HCT116 (cell line): ENCODE measurements at regions not wholly inside any gene's neighbourhood (a gene's known extent, or its start where the extent isn't known, plus 50 kb on each side); places are given as distances from the start of the nearest gene placed in this dataset.

Source experiments
- CEBPB ChIP-seq: IDR thresholded peaks from 2 replicates; pipeline ENCODE4 v1.6.1; 2012; ENCODE audit warnings: low read depth
- TF ChIP-seq, protein P1 (sequence below): IDR thresholded peaks from 2 replicates; pipeline ENCODE4 v1.6.1; 2012; ENCODE audit warnings: low read depth
- TF ChIP-seq, protein P2 (sequence below), 3 experiments: fragments of 200-600 bp in 1 of 3; sonication (generic) in 1 of 3; IDR thresholded peaks in 2 of 3; conservative IDR thresholded peaks in 1 of 3; 2 replicates each; pipeline ENCODE4 v1.5.1; 2012 to 2017; ENCODE audit warnings: low read depth in 2 of 3, low read length in 2 of 3, antibody characterized with exemption in 1 of 3, borderline replicate concordance in 1 of 3, control low read depth in 1 of 3, mild to moderate bottlenecking in 1 of 3, mixed read lengths in 1 of 3, mixed run types in 1 of 3, moderate library complexity in 1 of 3; ENCODE audit not compliant: insufficient read depth in 1 of 3

DNA sequence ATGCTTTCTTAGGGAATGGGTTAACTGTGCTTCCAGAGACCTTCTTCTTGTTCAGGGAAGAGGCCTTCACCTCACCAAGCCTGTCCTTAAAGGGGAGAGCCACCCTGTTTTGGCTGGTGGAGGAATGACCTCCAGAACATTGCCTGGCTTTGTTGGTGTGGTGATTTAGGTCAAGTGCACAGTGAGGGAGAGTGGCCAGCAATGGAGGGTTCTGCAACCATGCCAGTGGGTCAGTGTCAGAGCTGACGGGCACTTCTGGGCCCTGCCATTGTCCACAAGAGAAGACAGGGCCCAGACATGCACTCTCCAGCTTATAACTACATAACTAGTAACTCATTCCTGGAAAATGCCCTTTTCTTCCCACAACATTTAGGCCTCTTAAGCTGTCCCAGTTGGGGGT lies 238.5 kb upstream of the AKR1E2 start:
- no peak for TF ChIP-seq CEBPB
- TF ChIP-seq, protein P1, sequence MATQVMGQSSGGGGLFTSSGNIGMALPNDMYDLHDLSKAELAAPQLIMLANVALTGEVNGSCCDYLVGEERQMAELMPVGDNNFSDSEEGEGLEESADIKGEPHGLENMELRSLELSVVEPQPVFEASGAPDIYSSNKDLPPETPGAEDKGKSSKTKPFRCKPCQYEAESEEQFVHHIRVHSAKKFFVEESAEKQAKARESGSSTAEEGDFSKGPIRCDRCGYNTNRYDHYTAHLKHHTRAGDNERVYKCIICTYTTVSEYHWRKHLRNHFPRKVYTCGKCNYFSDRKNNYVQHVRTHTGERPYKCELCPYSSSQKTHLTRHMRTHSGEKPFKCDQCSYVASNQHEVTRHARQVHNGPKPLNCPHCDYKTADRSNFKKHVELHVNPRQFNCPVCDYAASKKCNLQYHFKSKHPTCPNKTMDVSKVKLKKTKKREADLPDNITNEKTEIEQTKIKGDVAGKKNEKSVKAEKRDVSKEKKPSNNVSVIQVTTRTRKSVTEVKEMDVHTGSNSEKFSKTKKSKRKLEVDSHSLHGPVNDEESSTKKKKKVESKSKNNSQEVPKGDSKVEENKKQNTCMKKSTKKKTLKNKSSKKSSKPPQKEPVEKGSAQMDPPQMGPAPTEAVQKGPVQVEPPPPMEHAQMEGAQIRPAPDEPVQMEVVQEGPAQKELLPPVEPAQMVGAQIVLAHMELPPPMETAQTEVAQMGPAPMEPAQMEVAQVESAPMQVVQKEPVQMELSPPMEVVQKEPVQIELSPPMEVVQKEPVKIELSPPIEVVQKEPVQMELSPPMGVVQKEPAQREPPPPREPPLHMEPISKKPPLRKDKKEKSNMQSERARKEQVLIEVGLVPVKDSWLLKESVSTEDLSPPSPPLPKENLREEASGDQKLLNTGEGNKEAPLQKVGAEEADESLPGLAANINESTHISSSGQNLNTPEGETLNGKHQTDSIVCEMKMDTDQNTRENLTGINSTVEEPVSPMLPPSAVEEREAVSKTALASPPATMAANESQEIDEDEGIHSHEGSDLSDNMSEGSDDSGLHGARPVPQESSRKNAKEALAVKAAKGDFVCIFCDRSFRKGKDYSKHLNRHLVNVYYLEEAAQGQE = no peak
- TF ChIP-seq, protein P2, sequence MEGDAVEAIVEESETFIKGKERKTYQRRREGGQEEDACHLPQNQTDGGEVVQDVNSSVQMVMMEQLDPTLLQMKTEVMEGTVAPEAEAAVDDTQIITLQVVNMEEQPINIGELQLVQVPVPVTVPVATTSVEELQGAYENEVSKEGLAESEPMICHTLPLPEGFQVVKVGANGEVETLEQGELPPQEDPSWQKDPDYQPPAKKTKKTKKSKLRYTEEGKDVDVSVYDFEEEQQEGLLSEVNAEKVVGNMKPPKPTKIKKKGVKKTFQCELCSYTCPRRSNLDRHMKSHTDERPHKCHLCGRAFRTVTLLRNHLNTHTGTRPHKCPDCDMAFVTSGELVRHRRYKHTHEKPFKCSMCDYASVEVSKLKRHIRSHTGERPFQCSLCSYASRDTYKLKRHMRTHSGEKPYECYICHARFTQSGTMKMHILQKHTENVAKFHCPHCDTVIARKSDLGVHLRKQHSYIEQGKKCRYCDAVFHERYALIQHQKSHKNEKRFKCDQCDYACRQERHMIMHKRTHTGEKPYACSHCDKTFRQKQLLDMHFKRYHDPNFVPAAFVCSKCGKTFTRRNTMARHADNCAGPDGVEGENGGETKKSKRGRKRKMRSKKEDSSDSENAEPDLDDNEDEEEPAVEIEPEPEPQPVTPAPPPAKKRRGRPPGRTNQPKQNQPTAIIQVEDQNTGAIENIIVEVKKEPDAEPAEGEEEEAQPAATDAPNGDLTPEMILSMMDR (IDR thresholded peaks at IDR 0.05 in 2 of 3, conservative IDR thresholded peaks at IDR 0.05 in 1 of 3; ENCODE audit: borderline replicate concordance in 1 of 3, insufficient read depth in 1 of 3, low read depth in 2 of 3, low read length in 2 of 3) = no peak
